Nephron (organoid): ENCODE measurements at regions not wholly inside any gene's neighbourhood (a gene's known extent, or its start where the extent isn't known, plus 50 kb on each side); places are given as distances from the start of the nearest gene placed in this dataset.

Experiments
- H3K27ac Mint-ChIP-seq, 3 experiments: 2 replicates each; pipeline ENCODE4 v1.8.0; 2020; ENCODE audit warnings: mixed read lengths in 3 of 3, mild to moderate bottlenecking in 2 of 3, moderate library complexity in 1 of 3
- H3K27me3 Mint-ChIP-seq: 2 replicates; pipeline ENCODE4 v1.8.0; 2021; ENCODE audit warnings: low read depth, mild to moderate bottlenecking, moderate library complexity, mixed read lengths
- H3K36me3 Mint-ChIP-seq: 2 replicates; pipeline ENCODE4 v1.8.0; 2020; ENCODE audit warnings: low read depth, mixed read lengths
- H3K4me1 Mint-ChIP-seq: 2 replicates; pipeline ENCODE4 v1.8.0; 2020; ENCODE audit warnings: mixed read lengths
- H3K4me3 Mint-ChIP-seq, 3 experiments: 2 replicates each; pipeline ENCODE4 v1.8.0; 2020; ENCODE audit warnings: mild to moderate bottlenecking in 3 of 3, mixed read lengths in 3 of 3, moderate library complexity in 2 of 3
- H3K9me3 Mint-ChIP-seq: 2 replicates; pipeline ENCODE4 v1.8.0; 2020; ENCODE audit warnings: mixed read lengths
- CTCF ChIP-seq, 3 experiments: fragments of 200-600 bp; sonication (generic); IDR thresholded peaks; one replicate each; pipeline ENCODE4 v1.5.0; 2021; ENCODE audit warnings: antibody characterized with exemption in 3 of 3; ENCODE audit not compliant: unreplicated experiment in 3 of 3

GRCh38 chr21:38915546-38915945 is 109.8 kb downstream of the ETS2 start:
- Mint-ChIP-seq H3K9me3 (no peaks in the 10 kb centered on the region), H3K4me3 (no peak overlapping the region), H3K27me3 (no peaks in the 10 kb centered on the region), H3K27ac (no peak overlapping the region), H3K4me1 (peaks cover 20% of the 10 kb centered on the region), H3K36me3 (no peaks in the 10 kb centered on the region)
- TF ChIP-seq CTCF (IDR thresholded peaks at IDR 0.05; ENCODE audit: unreplicated experiment in 3 of 3) = no peak

- H3K4me3 Mint-ChIP-seq = no peak overlapping the region
- no peaks in the 10 kb centered on the region for H3K9me3 Mint-ChIP-seq
- H3K27ac Mint-ChIP-seq = no peak overlapping the region
- no peaks in the 10 kb centered on the region for H3K36me3 Mint-ChIP-seq
- H3K27me3 Mint-ChIP-seq = no peaks in the 10 kb centered on the region
- no peak for TF ChIP-seq CTCF (IDR thresholded peaks at IDR 0.05; ENCODE audit: unreplicated experiment in 3 of 3)
- H3K4me1 Mint-ChIP-seq = peaks cover 16% of the 10 kb centered on the region
Measured at GRCh38 chr21:38914528-38915293, 109.0 kb downstream of the ETS2 start.

- H3K4me3 Mint-ChIP-seq = no peak overlapping the region
- no peaks in the 10 kb centered on the region for H3K27me3 Mint-ChIP-seq
- H3K36me3 Mint-ChIP-seq = no peaks in the 10 kb centered on the region
- TF ChIP-seq CTCF (IDR thresholded peaks at IDR 0.05; ENCODE audit: unreplicated experiment in 3 of 3) = no peak
- peaks cover 9% of the 10 kb centered on the region for H3K4me1 Mint-ChIP-seq
- H3K9me3 Mint-ChIP-seq = no peaks in the 10 kb centered on the region
- no peak overlapping the region for H3K27ac Mint-ChIP-seq
Measured at GRCh38 chr21:38913893-38914527, 108.3 kb downstream of the ETS2 start.

GRCh38 chr21:38913120-38913892 is 107.6 kb downstream of the ETS2 start:
- peak overlapping the region; percentile 50 to 77 (median 74) for H3K4me3 Mint-ChIP-seq
- H3K36me3 Mint-ChIP-seq = no peaks in the 10 kb centered on the region
- H3K4me1 Mint-ChIP-seq = peaks cover 9% of the 10 kb centered on the region
- peak overlapping the region in 2 of 3 experiments; percentile 73 to 99 for H3K27ac Mint-ChIP-seq
- no peak for TF ChIP-seq CTCF (IDR thresholded peaks at IDR 0.05; ENCODE audit: unreplicated experiment in 3 of 3)
- no peaks in the 10 kb centered on the region for H3K27me3 Mint-ChIP-seq
- no peaks in the 10 kb centered on the region for H3K9me3 Mint-ChIP-seq

GRCh38 chr21:38912789-38913119 is 107.0 kb downstream of the ETS2 start:
- Mint-ChIP-seq H3K4me3 (peak overlapping the region; percentile 50 to 77 (median 74)), H3K27me3 (no peaks in the 10 kb centered on the region), H3K27ac (peak overlapping the region in 2 of 3 experiments; percentile 73 to 99), H3K36me3 (no peaks in the 10 kb centered on the region), H3K9me3 (no peaks in the 10 kb centered on the region), H3K4me1 (peaks cover 14% of the 10 kb centered on the region)
- TF ChIP-seq CTCF (IDR thresholded peaks at IDR 0.05; ENCODE audit: unreplicated experiment in 3 of 3) = no peak
